ENCODE measurements at regions not wholly inside any gene's neighbourhood (a gene's known extent, or its start where the extent isn't known, plus 50 kb on each side); places are given as distances from the start of the nearest gene placed in this dataset.
A peak's percentile ranks its signal among the peaks of the same experiment; 100 is the strongest.

DNA sequence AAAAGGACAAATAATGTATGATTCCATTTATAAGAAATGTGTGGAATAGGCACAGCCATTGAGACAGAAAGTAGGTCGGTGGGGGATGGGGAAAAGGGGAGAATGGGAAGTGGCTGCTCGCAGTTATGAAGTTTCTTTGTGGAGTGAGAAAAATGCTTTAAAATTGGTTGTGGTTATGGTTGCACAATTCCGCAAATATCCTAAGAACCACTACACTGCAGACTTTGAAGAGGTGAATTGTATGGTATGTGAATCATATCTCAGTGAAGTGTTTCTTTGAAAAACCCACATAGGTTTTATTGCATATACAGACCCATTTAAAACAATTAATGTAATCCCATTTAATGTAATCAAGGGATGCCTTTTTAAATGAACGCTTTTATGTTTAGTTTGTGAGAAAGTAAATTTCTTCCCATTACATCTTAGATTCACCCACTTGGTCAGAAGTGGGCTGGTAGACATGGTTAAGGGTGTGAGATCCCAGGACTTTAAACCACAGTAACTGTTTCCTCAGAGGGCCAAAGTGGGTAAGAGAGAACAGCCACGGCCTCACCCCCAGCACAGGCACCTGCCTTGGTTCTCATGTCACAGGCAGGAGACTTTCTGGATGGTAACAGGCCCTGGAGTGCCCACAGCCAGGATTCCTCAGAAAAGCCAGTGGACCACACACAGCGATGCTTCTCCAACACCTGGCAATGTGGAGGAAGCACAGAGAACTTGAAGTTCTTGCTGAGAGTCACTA is 119.3 kb upstream of the GJB6 start:
- no peak overlapping the region for H3K4me2 ChIP-seq (ENCODE audit: low read length)
- H2BK12ac ChIP-seq (ENCODE audit: low read length), result no peak overlapping the region
- H2AK5ac ChIP-seq (ENCODE audit: low read length), result no peak overlapping the region
- H3K4me3 ChIP-seq (ENCODE audit: low read depth, low read length), result no peak overlapping the region
- peaks cover 6 to 9% of the 10 kb centered on the region in 2 experiments for H3K4me1 ChIP-seq (ENCODE audit: control insufficient read depth in 1 of 2, insufficient read depth in 2 of 2, low read length in 2 of 2)
- no peak overlapping the region for H3K18ac ChIP-seq (ENCODE audit: low read length)
- no peak overlapping the region for H2BK120ac ChIP-seq (ENCODE audit: insufficient read depth, low read length, poor library complexity)
- peak; percentile 45 to 76 for DNase-seq
- no peak overlapping the region for H4K91ac ChIP-seq (ENCODE audit: low read depth, low read length)
- H3K4ac ChIP-seq (ENCODE audit: low read depth, low read length), result no peak overlapping the region
- 100% methylated on average over 1 of the region's 6 CpGs for WGBS (ENCODE audit: extremely low coverage, insufficient coverage, insufficient read length)
- no peak overlapping the region for H3K23ac ChIP-seq (ENCODE audit: low read length)
- no peaks in the 10 kb centered on the region for H3K36me3 ChIP-seq (ENCODE audit: control insufficient read depth in 1 of 2, insufficient read depth in 2 of 2, low read length in 2 of 2)
- H3K14ac ChIP-seq (ENCODE audit: low read length), result no peak overlapping the region
- no peaks in the 10 kb centered on the region for H3K27me3 ChIP-seq (ENCODE audit: insufficient read depth, low read length)
- no peak overlapping the region for H2AFZ ChIP-seq (ENCODE audit: insufficient read depth, low read length, poor library complexity)
- no peak overlapping the region for H4K12ac ChIP-seq (ENCODE audit: low read depth, low read length)
- no peak overlapping the region for H2BK5ac ChIP-seq (ENCODE audit: low read depth, low read length, poor library complexity)
- H3K79me1 ChIP-seq (ENCODE audit: low read length), result no peaks in the 10 kb centered on the region
- H3K9ac ChIP-seq (ENCODE audit: low read length), result no peak overlapping the region
- no peak overlapping the region for H4K8ac ChIP-seq (ENCODE audit: low read depth, low read length)
- no peaks in the 10 kb centered on the region for H3K79me2 ChIP-seq (ENCODE audit: control insufficient read depth, insufficient read depth, low read length, poor library complexity)
- H3K9me3 ChIP-seq (ENCODE audit: insufficient read depth, low read depth, low read length), result peaks cover 3% of the 10 kb centered on the region
- no peak overlapping the region for H3K27ac ChIP-seq (ENCODE audit: low read depth, low read length)

DNA sequence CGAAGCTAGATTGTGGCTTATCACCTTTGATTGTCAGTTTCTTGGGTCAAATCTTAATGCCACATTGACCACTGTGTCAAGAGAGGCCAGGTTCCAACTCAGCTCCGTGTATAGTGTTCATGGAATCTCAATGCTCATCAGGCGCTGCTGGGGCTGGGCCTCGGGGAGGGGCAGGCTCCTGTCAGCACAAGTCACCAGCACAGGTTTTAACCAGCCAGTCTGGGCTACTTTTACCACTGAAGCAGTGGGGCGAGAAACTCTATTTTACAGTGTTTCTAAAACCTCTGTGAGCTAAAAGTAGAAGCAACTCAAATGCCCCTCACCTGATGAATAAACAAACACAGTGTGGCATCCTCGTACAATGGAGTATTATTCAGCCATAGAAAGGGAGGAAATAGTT is 118.7 kb upstream of the GJB6 start:
- H3K4me1 ChIP-seq (ENCODE audit: control insufficient read depth in 1 of 2, insufficient read depth in 2 of 2, low read length in 2 of 2), result peaks cover 6 to 9% of the 10 kb centered on the region in 2 experiments
- no peak overlapping the region for H3K9ac ChIP-seq (ENCODE audit: low read length)
- H3K36me3 ChIP-seq (ENCODE audit: control insufficient read depth in 1 of 2, insufficient read depth in 2 of 2, low read length in 2 of 2), result no peaks in the 10 kb centered on the region
- no peak overlapping the region for H4K8ac ChIP-seq (ENCODE audit: low read depth, low read length)
- WGBS (ENCODE audit: extremely low coverage, insufficient coverage, insufficient read length), result no CpG with 5 or more reads among the region's 6 CpGs
- no peak overlapping the region for H3K18ac ChIP-seq (ENCODE audit: low read length)
- H3K4me2 ChIP-seq (ENCODE audit: low read length), result no peak overlapping the region
- H2BK5ac ChIP-seq (ENCODE audit: low read depth, low read length, poor library complexity), result no peak overlapping the region
- peak in 1 of 2 donors; percentile 13 for DNase-seq
- H2BK12ac ChIP-seq (ENCODE audit: low read length), result no peak overlapping the region
- H2AK5ac ChIP-seq (ENCODE audit: low read length), result no peak overlapping the region
- no peak overlapping the region for H3K27ac ChIP-seq (ENCODE audit: low read depth, low read length)
- H3K23ac ChIP-seq (ENCODE audit: low read length), result no peak overlapping the region
- no peak overlapping the region for H3K4ac ChIP-seq (ENCODE audit: low read depth, low read length)
- peaks cover 3% of the 10 kb centered on the region for H3K9me3 ChIP-seq (ENCODE audit: insufficient read depth, low read depth, low read length)
- no peak overlapping the region for H3K14ac ChIP-seq (ENCODE audit: low read length)
- H4K12ac ChIP-seq (ENCODE audit: low read depth, low read length), result no peak overlapping the region
- H3K79me2 ChIP-seq (ENCODE audit: control insufficient read depth, insufficient read depth, low read length, poor library complexity), result no peaks in the 10 kb centered on the region
- no peak overlapping the region for H2BK120ac ChIP-seq (ENCODE audit: insufficient read depth, low read length, poor library complexity)
- no peak overlapping the region for H2AFZ ChIP-seq (ENCODE audit: insufficient read depth, low read length, poor library complexity)
- H3K79me1 ChIP-seq (ENCODE audit: low read length), result no peaks in the 10 kb centered on the region
- H3K4me3 ChIP-seq (ENCODE audit: low read depth, low read length), result no peak overlapping the region
- H4K91ac ChIP-seq (ENCODE audit: low read depth, low read length), result no peak overlapping the region
- H3K27me3 ChIP-seq (ENCODE audit: insufficient read depth, low read length), result no peaks in the 10 kb centered on the region

DNA sequence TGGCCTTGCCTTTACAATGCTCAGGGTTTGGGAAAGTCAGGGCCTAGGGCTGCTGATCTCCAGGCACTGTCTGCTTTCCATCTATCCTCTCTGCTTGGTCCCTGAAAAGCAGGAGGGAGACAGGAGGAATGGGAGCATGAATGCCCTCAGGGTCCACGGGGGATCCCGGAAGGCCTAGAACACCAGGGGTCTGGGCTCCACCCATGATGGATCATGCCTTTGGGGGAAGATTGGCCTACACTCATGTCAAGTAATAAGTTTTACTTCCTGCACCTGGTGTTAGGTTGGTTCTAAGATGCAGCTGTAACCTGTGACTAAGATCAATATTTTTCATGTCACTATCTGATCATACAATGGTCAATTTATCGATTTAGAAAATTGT is 118.3 kb upstream of the GJB6 start:
- H3K4ac ChIP-seq (ENCODE audit: low read depth, low read length), result no peak overlapping the region
- peaks cover 3% of the 10 kb centered on the region for H3K9me3 ChIP-seq (ENCODE audit: insufficient read depth, low read depth, low read length)
- no peak overlapping the region for H3K4me3 ChIP-seq (ENCODE audit: low read depth, low read length)
- no peak overlapping the region for H2BK120ac ChIP-seq (ENCODE audit: insufficient read depth, low read length, poor library complexity)
- H3K79me1 ChIP-seq (ENCODE audit: low read length), result no peaks in the 10 kb centered on the region
- H3K14ac ChIP-seq (ENCODE audit: low read length), result peak overlapping the region; percentile 34
- no peak overlapping the region for H4K91ac ChIP-seq (ENCODE audit: low read depth, low read length)
- no CpG with 5 or more reads among the region's 3 CpGs for WGBS (ENCODE audit: extremely low coverage, insufficient coverage, insufficient read length)
- peaks cover 8 to 10% of the 10 kb centered on the region in 2 experiments for H3K4me1 ChIP-seq (ENCODE audit: control insufficient read depth in 1 of 2, insufficient read depth in 2 of 2, low read length in 2 of 2)
- H4K12ac ChIP-seq (ENCODE audit: low read depth, low read length), result no peak overlapping the region
- no peak overlapping the region for H3K27ac ChIP-seq (ENCODE audit: low read depth, low read length)
- no peak overlapping the region for H2AFZ ChIP-seq (ENCODE audit: insufficient read depth, low read length, poor library complexity)
- no peak overlapping the region for H3K9ac ChIP-seq (ENCODE audit: low read length)
- no peak overlapping the region for H2BK12ac ChIP-seq (ENCODE audit: low read length)
- DNase-seq, result no peak
- no peak overlapping the region for H2BK5ac ChIP-seq (ENCODE audit: low read depth, low read length, poor library complexity)
- no peak overlapping the region for H3K23ac ChIP-seq (ENCODE audit: low read length)
- no peaks in the 10 kb centered on the region for H3K79me2 ChIP-seq (ENCODE audit: control insufficient read depth, insufficient read depth, low read length, poor library complexity)
- no peak overlapping the region for H4K8ac ChIP-seq (ENCODE audit: low read depth, low read length)
- H2AK5ac ChIP-seq (ENCODE audit: low read length), result peak overlapping the region; percentile 28
- no peaks in the 10 kb centered on the region for H3K36me3 ChIP-seq (ENCODE audit: control insufficient read depth in 1 of 2, insufficient read depth in 2 of 2, low read length in 2 of 2)
- no peak overlapping the region for H3K18ac ChIP-seq (ENCODE audit: low read length)
- no peak overlapping the region for H3K4me2 ChIP-seq (ENCODE audit: low read length)
- no peaks in the 10 kb centered on the region for H3K27me3 ChIP-seq (ENCODE audit: insufficient read depth, low read length)

DNA sequence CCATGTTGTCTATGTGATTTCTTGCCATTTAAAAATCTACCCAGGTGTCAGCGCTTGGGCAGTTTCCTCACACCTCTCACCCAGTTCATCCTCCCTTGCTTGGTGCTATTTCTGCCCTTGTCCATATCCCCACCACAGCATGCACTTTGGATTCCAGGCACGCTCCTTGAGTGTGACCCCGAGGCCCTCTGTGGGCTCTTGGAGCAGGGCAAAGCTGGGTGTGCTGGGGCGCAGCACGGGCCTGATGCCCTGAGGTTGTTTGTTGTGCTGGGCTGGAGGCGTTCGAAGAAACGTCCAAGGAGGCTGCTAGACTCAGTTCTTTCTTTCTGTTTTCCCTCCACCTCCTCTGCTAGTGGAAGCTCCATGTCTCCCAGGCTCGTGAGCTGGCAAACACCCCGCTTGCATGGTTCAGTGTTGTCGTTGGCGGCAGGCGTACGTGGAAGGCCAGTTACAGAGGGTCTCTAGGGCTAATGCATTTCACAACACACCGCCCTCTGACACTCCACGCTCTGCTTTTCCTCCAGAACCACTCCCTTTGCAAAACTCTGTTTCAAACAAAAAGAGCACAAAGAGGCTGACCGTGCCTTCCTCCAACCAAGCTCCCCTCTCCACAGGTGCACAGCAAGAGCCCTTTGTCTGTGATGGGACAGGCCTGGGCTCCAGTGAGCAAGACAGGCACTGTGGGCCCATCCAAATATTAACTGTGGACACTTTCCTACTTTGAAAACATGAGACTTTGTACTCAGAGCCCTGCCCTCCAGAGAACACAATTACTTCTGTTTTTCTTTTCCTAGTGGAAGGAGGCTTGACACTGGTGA is 117.7 kb upstream of the GJB6 start:
- WGBS (ENCODE audit: extremely low coverage, insufficient coverage, insufficient read length), result no CpG with 5 or more reads among the region's 17 CpGs
- Histone ChIP-seq H3K27ac (ENCODE audit: low read depth, low read length) (no peak overlapping the region), H3K36me3 (ENCODE audit: control insufficient read depth in 1 of 2, insufficient read depth in 2 of 2, low read length in 2 of 2) (no peaks in the 10 kb centered on the region), H2BK5ac (ENCODE audit: low read depth, low read length, poor library complexity) (no peak overlapping the region), H3K4me1 (ENCODE audit: control insufficient read depth in 1 of 2, insufficient read depth in 2 of 2, low read length in 2 of 2) (peaks cover 13 to 16% of the 10 kb centered on the region in 2 experiments), H3K9me3 (ENCODE audit: insufficient read depth, low read depth, low read length) (peaks cover 3% of the 10 kb centered on the region), H3K23ac (ENCODE audit: low read length) (no peak overlapping the region), H3K79me1 (ENCODE audit: low read length) (no peaks in the 10 kb centered on the region), H3K27me3 (ENCODE audit: insufficient read depth, low read length) (no peaks in the 10 kb centered on the region), H4K12ac (ENCODE audit: low read depth, low read length) (no peak overlapping the region), H4K8ac (ENCODE audit: low read depth, low read length) (peak overlapping the region; percentile 34), H3K4me3 (ENCODE audit: low read depth, low read length) (no peak overlapping the region), H2BK12ac (ENCODE audit: low read length) (no peak overlapping the region), H3K9ac (ENCODE audit: low read length) (no peak overlapping the region), H3K4ac (ENCODE audit: low read depth, low read length) (no peak overlapping the region), H3K14ac (ENCODE audit: low read length) (peak overlapping the region; percentile 16), H2AK5ac (ENCODE audit: low read length) (no peak overlapping the region), H2BK120ac (ENCODE audit: insufficient read depth, low read length, poor library complexity) (no peak overlapping the region), H3K79me2 (ENCODE audit: control insufficient read depth, insufficient read depth, low read length, poor library complexity) (no peaks in the 10 kb centered on the region), H4K91ac (ENCODE audit: low read depth, low read length) (no peak overlapping the region), H3K18ac (ENCODE audit: low read length) (no peak overlapping the region), H3K4me2 (ENCODE audit: low read length) (no peak overlapping the region), H2AFZ (ENCODE audit: insufficient read depth, low read length, poor library complexity) (no peak overlapping the region)
- no peak for DNase-seq

Measured in trophoblast cell (in vitro differentiated cells and primary cell).